K562 (cell line): ENCODE measurements at regions not wholly inside any gene's neighbourhood (a gene's known extent, or its start where the extent isn't known, plus 50 kb on each side); places are given as distances from the start of the nearest gene placed in this dataset.

ENCODE experiments used
- ATAC-seq: fragments of 200-7000 bp; cut with Tn5 transposase; 3 replicates; pipeline ENCODE4 v1.9.1; 2020; ENCODE audit warnings: moderate library complexity
- BruUV-seq: library from RNA; stranded (reverse); fragments of 400-500 nt; replicated peaks from 2 replicates; lab custom pipeline; 2021; lab: Mats Ljungman, UMichigan
- CTCF ChIA-PET: fragments of 300-600 bp; formaldehyde crosslinking; extraction: SDS; loops from one replicate; lab custom pipeline; 2021; ENCODE audit warnings: low intra/inter-chr PET ratio; lab: Yijun Ruan, JAX
- POLR2A ChIA-PET: fragments of 300-600, 350-650 bp; sonication (Branson Sonifier 250); formaldehyde crosslinking; extraction: SDS; loops from one replicate; lab custom pipeline; 2021; ENCODE audit warnings: antibody characterized with exemption, inconsistent platforms; lab: Yijun Ruan, JAX
- DNase-seq, 4 experiments: peaks; one replicate each; pipeline versions ENCODE4 v3.0.0 to v3.0.0-alpha.2; 2011 to 2018; ENCODE audit warnings: low spot score in 3 of 4, mixed read lengths in 3 of 4; ENCODE audit errors: extremely low read depth in 1 of 4
- FAIRE-seq: peaks from 2 replicates; lab custom pipeline; 2011; peaks lifted over from hg19 to GRCh38; lab: Jason Lieb, UNC
- H2AFZ ChIP-seq: 2 replicates; pipeline ENCODE4 v1.6.0; 2011; ENCODE audit warnings: low read depth, low read length, control low read depth, inconsistent platforms
- H3K27ac ChIP-seq: fragments of 200-600 bp; 3 replicates; pipeline ENCODE4 v1.8.0; 2011; ENCODE audit warnings: low read depth, mild to moderate bottlenecking, control low read depth, inconsistent platforms, low read length, moderate library complexity, mixed read lengths; ENCODE audit errors: extremely low read depth
- H3K27me3 ChIP-seq, 2 experiments: fragments of 300-600 bp in 1 of 2; 2 replicates in 1 of 2; 3 replicates in 1 of 2; pipeline versions ENCODE4 v1.6.0 to v1.8.0; 2011; ENCODE audit warnings: inconsistent platforms in 2 of 2, low read length in 2 of 2, mild to moderate bottlenecking in 1 of 2, mixed read lengths in 1 of 2, moderate library complexity in 1 of 2; ENCODE audit not compliant: control insufficient read depth in 2 of 2, insufficient read depth in 2 of 2
- H3K36me3 ChIP-seq: fragments of 300-600 bp; 3 replicates; pipeline ENCODE4 v1.8.0; 2011; ENCODE audit warnings: mild to moderate bottlenecking, low read length, inconsistent platforms; ENCODE audit not compliant: control insufficient read depth, insufficient read depth
- H3K4me1 ChIP-seq, 2 experiments: fragments of 200-600 bp in 1 of 2; replicated peaks in 1 of 2; 2 replicates in 1 of 2; 3 replicates in 1 of 2; pipeline versions ENCODE4 v1.5.1 to v1.8.0; 2011; ENCODE audit warnings: inconsistent platforms in 2 of 2, low read length in 2 of 2, mild to moderate bottlenecking in 1 of 2, mixed read lengths in 1 of 2, moderate library complexity in 1 of 2; ENCODE audit not compliant: control insufficient read depth in 2 of 2, insufficient read depth in 2 of 2
- H3K4me2 ChIP-seq: 2 replicates; pipeline ENCODE4 v1.6.1; 2011; ENCODE audit warnings: low read length, control low read depth, inconsistent platforms, mixed read lengths; ENCODE audit not compliant: insufficient read depth
- H3K4me3 ChIP-seq: fragments of 200-600 bp; sonication (generic), shearing (Covaris generic); 2 replicates; pipeline ENCODE4 v1.5.1; 2016; ENCODE audit warnings: control low read depth, inconsistent platforms
- H3K79me2 ChIP-seq: fragments of 200-600 bp; 3 replicates; pipeline ENCODE4 v1.8.0; 2011; ENCODE audit warnings: low read length, inconsistent platforms; ENCODE audit not compliant: control insufficient read depth, insufficient read depth
- H3K9ac ChIP-seq, 2 experiments: 2 replicates each; pipeline versions ENCODE4 v1.6.0 to v1.6.1; 2011; ENCODE audit warnings: low read depth in 2 of 2, low read length in 2 of 2, control low read depth in 1 of 2, inconsistent platforms in 1 of 2, mild to moderate bottlenecking in 1 of 2, mixed read lengths in 1 of 2; ENCODE audit not compliant: insufficient read depth in 1 of 2
- H3K9me1 ChIP-seq: one replicate; pipeline ENCODE4 v1.6.0; 2011; ENCODE audit warnings: inconsistent platforms, mild to moderate bottlenecking, low read length, moderate library complexity; ENCODE audit not compliant: control insufficient read depth, insufficient read depth
- H3K9me3 ChIP-seq: replicated peaks from 2 replicates; pipeline ENCODE4 v1.5.1; 2011; ENCODE audit warnings: low read depth, low read length, inconsistent platforms; ENCODE audit not compliant: control insufficient read depth, insufficient read depth
- H4K20me1 ChIP-seq: replicated peaks from 2 replicates; pipeline ENCODE4 v1.6.1; 2011; ENCODE audit warnings: low read length, inconsistent platforms, mixed read lengths; ENCODE audit not compliant: control insufficient read depth, insufficient read depth
- CBX5 ChIP-seq: IDR thresholded peaks from 2 replicates; pipeline ENCODE4 v1.6.1; 2014; ENCODE audit warnings: low read depth, borderline replicate concordance
- GTF2F1 ChIP-seq: IDR thresholded peaks from 2 replicates; pipeline ENCODE4 v1.6.1; 2011; ENCODE audit warnings: low read depth, low read length, improper control_type of control experiment
- HDAC2 ChIP-seq: fragments of 450-650 bp; IDR thresholded peaks from 2 replicates; pipeline ENCODE4 v1.6.1; 2016; ENCODE audit warnings: mild to moderate bottlenecking
- KLF16 ChIP-seq: IDR thresholded peaks from 2 replicates; pipeline ENCODE4 v1.6.1; 2016; ENCODE audit warnings: antibody characterized with exemption
- MAFG ChIP-seq: fragments of 450-650 bp; conservative IDR thresholded peaks from 2 replicates; pipeline ENCODE4 v1.6.1; 2016; ENCODE audit warnings: missing genetic modification characterization, missing compliant biosample characterization
- MYC ChIP-seq, 2 experiments: fragments of 250-450 bp in 1 of 2; sonication (Bioruptor Pico) in 1 of 2; IDR thresholded peaks; 2 replicates each; pipeline versions ENCODE4 v1.5.1 to v1.6.1; 2012 to 2021; ENCODE audit warnings: low read depth in 2 of 2, borderline replicate concordance in 1 of 2, improper control_type of control experiment in 1 of 2, low read length in 1 of 2, mild to moderate bottlenecking in 1 of 2, moderate library complexity in 1 of 2
- PRDM10 ChIP-seq: fragments of 450-650 bp; IDR thresholded peaks from 2 replicates; pipeline ENCODE4 v1.6.1; 2018; ENCODE audit not compliant: partially characterized antibody
- RERE ChIP-seq: sonication (generic); formaldehyde crosslinking; IDR thresholded peaks from 2 replicates; pipeline ENCODE4 v1.8.0; 2023; ENCODE audit warnings: missing genetic modification reagents, mild to moderate bottlenecking, borderline replicate concordance
- TOE1 ChIP-seq, 2 experiments: fragments of 450-650 bp in 1 of 2; sonication (generic) in 1 of 2; formaldehyde crosslinking in 1 of 2; IDR thresholded peaks; 2 replicates each; pipeline versions ENCODE4 v1.7.1 to v1.8.0; 2016 to 2022; ENCODE audit warnings: borderline replicate concordance in 2 of 2, mild to moderate bottlenecking in 2 of 2, antibody characterized with exemption in 1 of 2, inconsistent platforms in 1 of 2, low read depth in 1 of 2, missing genetic modification reagents in 1 of 2, moderate library complexity in 1 of 2
- ZBTB43 ChIP-seq: sonication (generic); formaldehyde crosslinking; IDR thresholded peaks from 2 replicates; pipeline ENCODE4 v1.8.0; 2023; ENCODE audit warnings: mild to moderate bottlenecking, missing genetic modification reagents
- ZNF253 ChIP-seq: fragments of 250-450 bp; sonication (Bioruptor Pico); conservative IDR thresholded peaks from 2 replicates; pipeline ENCODE4 v1.6.1; 2021; ENCODE audit warnings: mild to moderate bottlenecking
- ZNF766 ChIP-seq: fragments of 200-800 bp; sonication (Bioruptor generic); conservative IDR thresholded peaks from 2 replicates; pipeline ENCODE4 v1.6.1; 2016; ENCODE audit warnings: missing genetic modification characterization, missing compliant biosample characterization
- WGBS: fragments of 100-300 bp; shearing (Covaris generic); methylation state at CpG from one replicate; pipeline ENCODE4 v1.1.6; 2016; ENCODE audit warnings: low coverage, mixed read lengths; ENCODE audit not compliant: insufficient coverage; ENCODE audit errors: missing lambda C conversion rate; 5-methylcytosine and 5-hydroxymethylcytosine counted together
- in situ Hi-C: fragments of 300-500 bp; cut with MboI; formaldehyde crosslinking; loops from 4 replicates; pipeline ENCODE4 v1.15.0; 2018; ENCODE audit warnings: inconsistent platforms, mixed read lengths
- intact Hi-C: fragments of 100-400 bp; cut with micrococcal nuclease; formaldehyde crosslinking; loops from 2 replicates; pipeline ENCODE4 v1.14.2; 2022

- no TSS peak for BruUV-seq
- Histone ChIP-seq H3K79me2 (no peaks in the 10 kb centered on the region), H4K20me1 (no peaks in the 10 kb centered on the region), H2AFZ (no peak overlapping the region), H3K4me1 (no peaks in the 10 kb centered on the region), H3K9ac (no peak overlapping the region), H3K4me2 (no peak overlapping the region), H3K9me1 (no peaks in the 10 kb centered on the region), H3K27me3 (no peaks in the 10 kb centered on the region), H3K4me3 (no peak overlapping the region), H3K27ac (no peak overlapping the region), H3K9me3 (no peaks in the 10 kb centered on the region), H3K36me3 (no peaks in the 10 kb centered on the region)
- 6% methylated on average over 5 of the region's 5 CpGs for WGBS
- intact Hi-C loops, result no loop called here
- TF ChIP-seq TOE1 (IDR thresholded peaks at IDR 0.05; ENCODE audit: borderline replicate concordance) (no peak), TOE1 (CRISPR knock-in tag; IDR thresholded peaks at IDR 0.05; ENCODE audit: borderline replicate concordance, low read depth) (no peak), HDAC2 (no peak), RERE (CRISPR knock-in tag) (no peak), CBX5 (no peak), MYC (IDR thresholded peaks at IDR 0.05; ENCODE audit: low read depth, low read length) (no peak), MYC (CRISPR knock-in tag; IDR thresholded peaks at IDR 0.05; ENCODE audit: borderline replicate concordance, low read depth) (no peak), PRDM10 (no peak), GTF2F1 (no peak), MAFG (tag) (no peak), ZBTB43 (no peak), KLF16 (no peak), ZNF766 (no peak), ZNF253 (no peak)
- ChIA-PET CTCF (no interaction called here), POLR2A (no interaction called here)
- DNase-seq, result no peak
- ATAC-seq, result no peak
- no peak for FAIRE-seq
- in situ Hi-C loops, result no loop called here
These were observed 560.9 kb upstream of the AGA start for GRCh38 chr4:178003098-178003657.
